CD4-positive, alpha-beta T cell (primary cell): ENCODE measurements at regions not wholly inside any gene's neighbourhood (a gene's known extent, or its start where the extent isn't known, plus 50 kb on each side); places are given as distances from the start of the nearest gene placed in this dataset.

Experiments used
- ATAC-seq: fragments of 200-7000 bp; cut with Tn5 transposase; one replicate; pipeline ENCODE4 v1.10.0; 2022; ENCODE audit warnings: mild to moderate bottlenecking; ENCODE audit not compliant: poor library complexity
- CTCF ChIA-PET: fragments of 350-600 bp; sonication (Branson Sonifier 250); formaldehyde crosslinking; loops from one replicate; lab custom pipeline; 2021; ENCODE audit warnings: antibody characterized with exemption, inconsistent platforms; lab: Charles Lee
- POLR2A ChIA-PET: fragments of 350-600 bp; sonication (Branson Sonifier 250); formaldehyde crosslinking; loops from one replicate; lab custom pipeline; 2021; ENCODE audit warnings: antibody characterized with exemption, inconsistent platforms; lab: Charles Lee
- DNase-seq, 14 experiments: peaks; one replicate each; pipeline ENCODE4 v3.0.0-alpha.2; 2013 to 2020; ENCODE audit warnings: mixed read lengths in 2 of 14
- H3K27ac ChIP-seq, 2 donors: one replicate each; pipeline versions ENCODE4 v1.5.1 to v1.7.0; 2013; ENCODE audit warnings: low read length in 2 of 2, low read depth in 1 of 2, mild to moderate bottlenecking in 1 of 2
- H3K27me3 ChIP-seq, 2 experiments: 1 replicate in 1 of 2; 2 replicates in 1 of 2; pipeline versions ENCODE4 v1.6.1 to v1.7.0; 2013; ENCODE audit warnings: low read length in 2 of 2, control low read depth in 1 of 2, mild to moderate bottlenecking in 1 of 2, moderate library complexity in 1 of 2; ENCODE audit not compliant: insufficient read depth in 2 of 2, control insufficient read depth in 1 of 2
- H3K36me3 ChIP-seq: one replicate; pipeline ENCODE4 v1.6.1; 2013; ENCODE audit warnings: low read length, control low read depth; ENCODE audit not compliant: insufficient read depth
- H3K4me1 ChIP-seq: one replicate; pipeline ENCODE4 v1.6.1; 2013; ENCODE audit warnings: low read length, control low read depth; ENCODE audit not compliant: insufficient read depth
- H3K4me3 ChIP-seq: one replicate; pipeline ENCODE4 v1.5.1; 2013; ENCODE audit warnings: mild to moderate bottlenecking, low read length, moderate library complexity
- H3K9me3 ChIP-seq, 2 experiments: 1 replicate in 1 of 2; 2 replicates in 1 of 2; pipeline versions ENCODE4 v1.6.1 to v1.7.0; 2013; ENCODE audit warnings: low read length in 2 of 2, mild to moderate bottlenecking in 2 of 2, control low read depth in 1 of 2, moderate library complexity in 1 of 2; ENCODE audit not compliant: control insufficient read depth in 1 of 2, insufficient read depth in 1 of 2
- H3K27ac Mint-ChIP-seq: one replicate; pipeline ENCODE4 v1.8.0; 2020; ENCODE audit warnings: mixed read lengths
- H3K27me3 Mint-ChIP-seq: one replicate; pipeline ENCODE4 v1.8.0; 2021; ENCODE audit warnings: mixed read lengths
- H3K36me3 Mint-ChIP-seq: one replicate; pipeline ENCODE4 v1.8.0; 2021; ENCODE audit warnings: low read depth, mixed read lengths
- H3K4me1 Mint-ChIP-seq: one replicate; pipeline ENCODE4 v1.8.0; 2021; ENCODE audit warnings: low read depth, mixed read lengths
- H3K4me3 Mint-ChIP-seq: one replicate; pipeline ENCODE4 v1.8.0; 2020; ENCODE audit warnings: mild to moderate bottlenecking, mixed read lengths
- H3K9me3 Mint-ChIP-seq: one replicate; pipeline ENCODE4 v1.8.0; 2020; ENCODE audit warnings: mixed read lengths
- intact Hi-C, 2 experiments: fragments of 100-400 bp; cut with DNase I in 1 of 2; cut with micrococcal nuclease in 1 of 2; formaldehyde crosslinking; loops; one replicate each; pipeline versions ENCODE4 v1.15.1 to v1.9.0; 2023 to 2025; cut with DNase I, micrococcal nuclease
- TF ChIP-seq, protein P1 (sequence below): fragments of 200-600 bp; IDR thresholded peaks from one replicate; pipeline ENCODE4 v1.8.0; 2022; ENCODE audit warnings: antibody characterized with exemption, mild to moderate bottlenecking

DNA sequence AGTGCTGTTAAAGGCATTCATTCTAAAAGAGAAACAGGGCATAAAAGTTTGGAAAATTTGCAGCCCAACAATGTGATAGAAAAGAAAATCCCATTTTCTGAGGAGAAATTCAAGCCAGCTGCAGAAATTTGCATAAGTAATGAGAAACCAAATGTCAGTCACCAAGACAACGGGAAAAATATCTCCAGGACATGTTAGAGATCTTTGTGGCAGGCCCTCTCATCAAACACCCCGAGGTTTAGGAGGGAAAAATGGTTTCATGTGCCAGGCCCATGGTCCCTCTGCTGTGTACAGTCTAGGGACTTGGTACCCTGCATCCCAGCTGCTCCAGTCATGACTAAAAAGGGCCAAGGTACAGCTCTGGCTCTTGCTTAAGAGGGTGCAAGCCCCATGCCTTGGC is 251.0 kb upstream of the FAR2 start:
- peaks cover 5% of the 10 kb centered on the region for H3K27me3 Mint-ChIP-seq
- H3K4me1 Mint-ChIP-seq = no peaks in the 10 kb centered on the region
- Histone ChIP-seq H3K27me3 (no peaks in the 10 kb centered on the region), H3K27ac (no peak overlapping the region), H3K4me1 (no peaks in the 10 kb centered on the region), H3K36me3 (no peaks in the 10 kb centered on the region), H3K9me3 (peaks cover 7 to 9% of the 10 kb centered on the region in 2 experiments), H3K4me3 (no peak overlapping the region)
- intact Hi-C loops = no loop called here
- CTCF ChIA-PET = no interaction called here
- POLR2A ChIA-PET = no interaction called here
- peaks cover 9% of the 10 kb centered on the region for H3K9me3 Mint-ChIP-seq
- H3K27ac Mint-ChIP-seq = no peak overlapping the region
- no peaks in the 10 kb centered on the region for H3K36me3 Mint-ChIP-seq
- TF ChIP-seq, protein P1, sequence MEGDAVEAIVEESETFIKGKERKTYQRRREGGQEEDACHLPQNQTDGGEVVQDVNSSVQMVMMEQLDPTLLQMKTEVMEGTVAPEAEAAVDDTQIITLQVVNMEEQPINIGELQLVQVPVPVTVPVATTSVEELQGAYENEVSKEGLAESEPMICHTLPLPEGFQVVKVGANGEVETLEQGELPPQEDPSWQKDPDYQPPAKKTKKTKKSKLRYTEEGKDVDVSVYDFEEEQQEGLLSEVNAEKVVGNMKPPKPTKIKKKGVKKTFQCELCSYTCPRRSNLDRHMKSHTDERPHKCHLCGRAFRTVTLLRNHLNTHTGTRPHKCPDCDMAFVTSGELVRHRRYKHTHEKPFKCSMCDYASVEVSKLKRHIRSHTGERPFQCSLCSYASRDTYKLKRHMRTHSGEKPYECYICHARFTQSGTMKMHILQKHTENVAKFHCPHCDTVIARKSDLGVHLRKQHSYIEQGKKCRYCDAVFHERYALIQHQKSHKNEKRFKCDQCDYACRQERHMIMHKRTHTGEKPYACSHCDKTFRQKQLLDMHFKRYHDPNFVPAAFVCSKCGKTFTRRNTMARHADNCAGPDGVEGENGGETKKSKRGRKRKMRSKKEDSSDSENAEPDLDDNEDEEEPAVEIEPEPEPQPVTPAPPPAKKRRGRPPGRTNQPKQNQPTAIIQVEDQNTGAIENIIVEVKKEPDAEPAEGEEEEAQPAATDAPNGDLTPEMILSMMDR = no peak
- no peak for DNase-seq
- ATAC-seq = no peak
- H3K4me3 Mint-ChIP-seq = no peak overlapping the region

DNA sequence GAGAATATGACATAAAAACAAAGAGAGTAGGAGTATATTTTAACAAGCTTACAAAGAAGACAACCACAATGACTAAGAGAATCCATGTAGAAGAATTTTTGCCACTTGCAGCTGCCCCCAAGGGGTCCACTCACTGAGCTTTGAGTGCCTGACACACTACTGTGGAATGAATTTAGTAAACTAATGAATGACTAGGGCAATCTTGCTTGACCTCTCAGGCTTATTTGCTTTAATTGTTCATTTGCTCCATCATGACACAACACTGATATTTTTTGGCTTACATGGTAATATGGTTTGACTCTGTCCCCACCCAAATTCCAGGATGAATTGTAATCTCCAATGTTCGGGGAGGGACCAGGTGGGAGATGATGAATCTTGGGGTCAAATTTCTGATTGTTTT is 249.1 kb upstream of the FAR2 start:
- H3K36me3 Mint-ChIP-seq = no peaks in the 10 kb centered on the region
- peaks cover 5% of the 10 kb centered on the region for H3K27me3 Mint-ChIP-seq
- POLR2A ChIA-PET = no interaction called here
- TF ChIP-seq, protein P1 = no peak
- intact Hi-C loops = no loop called here
- no peak overlapping the region for H3K27ac Mint-ChIP-seq
- CTCF ChIA-PET = no interaction called here
- Histone ChIP-seq H3K4me3 (no peak overlapping the region), H3K4me1 (no peaks in the 10 kb centered on the region), H3K36me3 (no peaks in the 10 kb centered on the region), H3K9me3 (peaks cover 7 to 9% of the 10 kb centered on the region in 2 experiments), H3K27me3 (no peaks in the 10 kb centered on the region), H3K27ac (no peak overlapping the region)
- H3K9me3 Mint-ChIP-seq = peaks cover 15% of the 10 kb centered on the region
- ATAC-seq = no peak
- no peak for DNase-seq
- H3K4me3 Mint-ChIP-seq = no peak overlapping the region
- no peaks in the 10 kb centered on the region for H3K4me1 Mint-ChIP-seq

DNA sequence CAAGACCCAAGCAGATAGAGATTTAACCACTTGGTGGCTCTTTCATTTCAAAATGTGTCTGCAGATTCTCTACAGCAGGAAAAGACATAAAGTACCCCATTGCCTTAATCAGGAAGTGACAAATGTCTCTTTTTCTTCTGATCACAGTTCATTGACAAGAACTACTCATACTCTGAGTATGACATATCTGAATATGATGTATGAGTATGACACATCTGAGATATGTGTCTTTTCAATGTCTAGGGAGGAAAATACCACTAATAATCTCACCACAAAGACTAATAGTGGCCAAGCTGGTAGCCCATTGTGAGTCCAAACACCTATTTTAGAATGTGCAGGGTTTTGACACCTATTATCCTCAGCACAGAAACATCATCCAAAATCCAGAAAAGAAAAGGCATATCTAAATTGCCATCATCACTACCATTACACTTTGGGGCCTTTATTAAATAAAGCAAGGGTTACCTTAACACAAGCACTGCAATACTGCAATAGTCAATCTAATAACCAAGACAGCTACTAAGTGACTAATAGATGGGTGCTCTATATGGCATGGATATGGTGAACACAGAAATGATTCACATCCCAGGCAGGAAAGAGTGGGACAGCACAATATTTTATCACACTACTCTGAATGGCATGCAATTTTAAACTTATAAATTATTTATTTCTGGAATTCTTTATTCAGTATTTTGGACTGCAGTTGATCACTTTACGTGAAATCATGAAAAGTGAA is 243.7 kb upstream of the FAR2 start:
- peaks cover 7 to 12% of the 10 kb centered on the region in 2 experiments for H3K9me3 ChIP-seq
- no peak overlapping the region for H3K27ac ChIP-seq
- Mint-ChIP-seq H3K36me3 (no peaks in the 10 kb centered on the region), H3K9me3 (peaks cover 12% of the 10 kb centered on the region), H3K27ac (no peak overlapping the region), H3K4me1 (no peaks in the 10 kb centered on the region), H3K4me3 (no peak overlapping the region), H3K27me3 (no peaks in the 10 kb centered on the region)
- DNase-seq (no peak), ATAC-seq (no peak)
- no peak overlapping the region for H3K4me3 ChIP-seq
- POLR2A ChIA-PET = no interaction called here
- no peaks in the 10 kb centered on the region for H3K4me1 ChIP-seq
- intact Hi-C loops = no loop called here
- CTCF ChIA-PET = no interaction called here
- H3K27me3 ChIP-seq = no peaks in the 10 kb centered on the region
- TF ChIP-seq, protein P1 = no peak
- H3K36me3 ChIP-seq = no peaks in the 10 kb centered on the region
